MM.1S (cell line): ENCODE measurements at regions not wholly inside any gene's neighbourhood (a gene's known extent, or its start where the extent isn't known, plus 50 kb on each side); places are given as distances from the start of the nearest gene placed in this dataset.

Experiments used
- DNase-seq: peaks from one replicate; pipeline ENCODE4 v3.0.0-alpha.2; 2015
- H2AFZ ChIP-seq: fragments of 300-600 bp; sonication (generic); 2 replicates; pipeline ENCODE4 v1.6.0; 2016; ENCODE audit warnings: antibody characterized with exemption, low read length
- H3F3A ChIP-seq: fragments of 300-600 bp; sonication (generic); 2 replicates; pipeline ENCODE4 v1.6.1; 2016; ENCODE audit warnings: mild to moderate bottlenecking, antibody characterized with exemption, low read length, moderate library complexity, mixed read lengths; ENCODE audit not compliant: insufficient read depth
- H3K27ac ChIP-seq: fragments of 300-600 bp; sonication (generic); 2 replicates; pipeline ENCODE4 v1.5.1; 2016; ENCODE audit warnings: mild to moderate bottlenecking, low read length
- H3K27me3 ChIP-seq: fragments of 300-600 bp; sonication (generic); replicated peaks from 2 replicates; pipeline ENCODE4 v1.6.0; 2016; ENCODE audit warnings: low read length; ENCODE audit not compliant: insufficient read depth
- H3K36me3 ChIP-seq: fragments of 300-600 bp; sonication (generic); replicated peaks from 2 replicates; pipeline ENCODE4 v1.6.1; 2016; ENCODE audit warnings: mild to moderate bottlenecking, low read length, mixed read lengths; ENCODE audit not compliant: insufficient read depth
- H3K4me1 ChIP-seq: fragments of 300-600 bp; sonication (generic); 2 replicates; pipeline ENCODE4 v1.6.1; 2016; ENCODE audit warnings: low read length, mixed read lengths
- H3K4me2 ChIP-seq: fragments of 300-600 bp; sonication (generic); 2 replicates; pipeline ENCODE4 v1.6.0; 2016; ENCODE audit warnings: low read depth, low read length
- H3K4me3 ChIP-seq: fragments of 300-600 bp; sonication (generic); 2 replicates; pipeline ENCODE4 v1.5.1; 2016; ENCODE audit warnings: low read length, mixed read lengths
- H3K79me2 ChIP-seq: fragments of 300-600 bp; sonication (generic); 2 replicates; pipeline ENCODE4 v1.6.1; 2016; ENCODE audit warnings: mixed run types, low read length, mixed read lengths
- H3K9ac ChIP-seq: fragments of 300-600 bp; sonication (generic); 2 replicates; pipeline ENCODE4 v1.6.1; 2016; ENCODE audit warnings: low read length, mixed read lengths
- H3K9me2 ChIP-seq: fragments of 300-600 bp; sonication (generic); replicated peaks from 2 replicates; pipeline ENCODE4 v1.6.1; 2016; ENCODE audit warnings: mild to moderate bottlenecking, low read length, mixed read lengths; ENCODE audit not compliant: insufficient read depth
- H3K9me3 ChIP-seq: fragments of 300-600 bp; sonication (generic); replicated peaks from 2 replicates; pipeline ENCODE4 v1.6.1; 2016; ENCODE audit warnings: mild to moderate bottlenecking, low read length, mixed read lengths; ENCODE audit not compliant: insufficient read depth
- H4K20me1 ChIP-seq: fragments of 300-600 bp; sonication (generic); 2 replicates; pipeline ENCODE4 v1.6.1; 2016; ENCODE audit warnings: mild to moderate bottlenecking, low read length, moderate library complexity, mixed read lengths; ENCODE audit not compliant: insufficient read depth
- CTCF ChIP-seq: fragments of 300-600 bp; sonication (generic); IDR thresholded peaks from 2 replicates; pipeline ENCODE4 v1.5.1; 2016; ENCODE audit warnings: antibody characterized with exemption, low read length, mixed read lengths
- EZH2 ChIP-seq: fragments of 300-600 bp; sonication (generic); optimal IDR thresholded peaks from 2 replicates; pipeline ENCODE3; 2017; ENCODE audit warnings: low read depth, mild to moderate bottlenecking, antibody characterized with exemption, low read length, mixed read lengths
- EZH2phosphoT487 ChIP-seq: fragments of 300-600 bp; sonication (generic); IDR thresholded peaks from 2 replicates; pipeline ENCODE4 v1.6.1; 2018; ENCODE audit warnings: antibody characterized with exemption, low read length

GRCh38 chr6:103578115-103578514 lies 1281.6 kb downstream of the HACE1 start:
- no peak overlapping the region for H3K27ac ChIP-seq

GRCh38 chr6:103570431-103570830 lies 1289.3 kb downstream of the HACE1 start:
- Histone ChIP-seq H3K27me3 (no peaks in the 10 kb centered on the region), H3K9ac (no peak overlapping the region), H3K79me2 (no peaks in the 10 kb centered on the region), H3K36me3 (no peaks in the 10 kb centered on the region), H2AFZ (no peak overlapping the region), H3K27ac (no peak overlapping the region), H3K4me1 (no peaks in the 10 kb centered on the region), H3K4me2 (no peak overlapping the region), H3K4me3 (no peak overlapping the region), H4K20me1 (no peaks in the 10 kb centered on the region), H3K9me2 (no peaks in the 10 kb centered on the region), H3F3A (no peaks in the 10 kb centered on the region), H3K9me3 (no peaks in the 10 kb centered on the region)
- TF ChIP-seq EZH2phosphoT487 = no peak
- TF ChIP-seq CTCF = no peak
- TF ChIP-seq EZH2 = no peak
- DNase-seq = no peak

More at GRCh38 chr6:103578115-103578514, 1281.6 kb downstream of the HACE1 start:
- Histone ChIP-seq H3K4me2 (no peak overlapping the region), H3K9ac (no peak overlapping the region), H3K27me3 (no peaks in the 10 kb centered on the region), H2AFZ (no peak overlapping the region), H3K9me3 (no peaks in the 10 kb centered on the region; the same call in 1 of the 2 replicates), H3K9me2 (no peaks in the 10 kb centered on the region), H3F3A (no peaks in the 10 kb centered on the region), H3K4me3 (no peak overlapping the region), H3K79me2 (no peaks in the 10 kb centered on the region), H4K20me1 (no peaks in the 10 kb centered on the region), H3K4me1 (no peaks in the 10 kb centered on the region), H3K36me3 (no peaks in the 10 kb centered on the region)
- DNase-seq = no peak
- no peak for TF ChIP-seq EZH2phosphoT487
- no peak for TF ChIP-seq CTCF
- no peak for TF ChIP-seq EZH2

- no peak for DNase-seq
- no peak overlapping the region for H3K4me3 ChIP-seq
Measured at GRCh38 chr6:103554911-103555310, 1304.8 kb downstream of the HACE1 start.

More at GRCh38 chr6:103554911-103555310, 1304.8 kb downstream of the HACE1 start:
- H4K20me1 ChIP-seq = no peaks in the 10 kb centered on the region
- H3K9ac ChIP-seq = no peak overlapping the region
- no peak overlapping the region for H3K4me2 ChIP-seq
- no peaks in the 10 kb centered on the region for H3K79me2 ChIP-seq
- H3F3A ChIP-seq = no peaks in the 10 kb centered on the region
- no peaks in the 10 kb centered on the region for H3K9me3 ChIP-seq
- no peak overlapping the region for H3K27ac ChIP-seq
- H3K36me3 ChIP-seq = no peaks in the 10 kb centered on the region
- no peaks in the 10 kb centered on the region for H3K27me3 ChIP-seq
- H3K4me1 ChIP-seq = no peaks in the 10 kb centered on the region
- H3K9me2 ChIP-seq = no peaks in the 10 kb centered on the region
- TF ChIP-seq EZH2 (no peak), CTCF (no peak), EZH2phosphoT487 (no peak)
- H2AFZ ChIP-seq = no peak overlapping the region
